Ovary (tissue), 3 donors: ENCODE measurements at regions not wholly inside any gene's neighbourhood (a gene's known extent, or its start where the extent isn't known, plus 50 kb on each side); places are given as distances from the start of the nearest gene placed in this dataset.

Experiments used
- CTCF ChIP-seq, 3 donors: fragments of 450-650 bp in 2 of 3; fragments of 200-600 bp in 1 of 3; IDR thresholded peaks; one replicate each; pipeline versions ENCODE4 v1.5.1 to v1.8.0; 2016 to 2022; ENCODE audit warnings: antibody characterized with exemption in 3 of 3, mild to moderate bottlenecking in 1 of 3
- EP300 ChIP-seq: sonication (generic); formaldehyde crosslinking; IDR thresholded peaks from one replicate; pipeline ENCODE4 v1.6.1; 2017; ENCODE audit warnings: antibody characterized with exemption
- POLR2A ChIP-seq: fragments of 450-650 bp; IDR thresholded peaks from one replicate; pipeline ENCODE4 v1.6.1; 2017; ENCODE audit warnings: antibody characterized with exemption, mild to moderate bottlenecking, moderate library complexity
- donor health status: DM: no; HTN: no; CAD: no.

- TF ChIP-seq CTCF (IDR thresholded peaks at IDR 0.05): no peak
- no peak for TF ChIP-seq POLR2A
- no peak for TF ChIP-seq EP300
Measured at GRCh38 chr5:3020426-3020825, 268.9 kb upstream of the IRX2 start.
